Pancreas (tissue), 10 donors: ENCODE measurements at regions not wholly inside any gene's neighbourhood (a gene's known extent, or its start where the extent isn't known, plus 50 kb on each side); places are given as distances from the start of the nearest gene placed in this dataset.

Experiments used
- ATAC-seq, 4 donors: fragments of 200-7000 bp; cut with Tn5 transposase; one replicate each; pipeline versions ENCODE4 v1.8.0 to v1.9.1; 2020; ENCODE audit warnings: mild to moderate bottlenecking in 4 of 4, moderate library complexity in 4 of 4
- DNase-seq, 6 donors: peaks; one replicate each; pipeline ENCODE4 v3.0.0-alpha.2; 2020
- FAIRE-seq: peaks from 2 replicates; lab custom pipeline; 2012; peaks lifted over from hg19 to GRCh38; lab: Jason Lieb, UNC
- H3K27ac ChIP-seq, 4 donors: fragments of 200-600 bp; sonication (generic); 1 replicate in 3 of 4; 2 replicates in 1 of 4; pipeline versions ENCODE4 v1.5.0 to v1.8.0; 2020
- H3K27me3 ChIP-seq, 4 donors: fragments of 200-600 bp; one replicate each; pipeline ENCODE4 v1.8.0; 2021
- H3K36me3 ChIP-seq, 3 donors: fragments of 200-600 bp; sonication (generic) in 1 of 3; one replicate each; pipeline versions ENCODE4 v1.5.0 to v1.8.0; 2020 to 2021
- H3K4me1 ChIP-seq, 3 donors: fragments of 200-600 bp; one replicate each; pipeline ENCODE4 v1.8.0; 2021
- H3K4me3 ChIP-seq, 4 donors: fragments of 200-600 bp; sonication (generic) in 2 of 4; one replicate each; pipeline versions ENCODE4 v1.5.0 to v1.8.0; 2020 to 2021
- H3K9me3 ChIP-seq, 4 donors: fragments of 200-600 bp; one replicate each; pipeline ENCODE4 v1.8.0; 2021
- WGBS, 2 donors: extraction: QIAGEN DNeasy Blood & Tissue Kit; methylation state at CpG; one replicate each; pipeline ENCODE4 v1.1.7; 2013; 5-methylcytosine and 5-hydroxymethylcytosine counted together
- intact Hi-C, 3 donors: fragments of 100-400 bp; cut with DNase I; formaldehyde crosslinking; loops; one replicate each; pipeline versions ENCODE4 v1.11.1 to v1.14.2; 2022
- TF ChIP-seq, protein P1 (sequence below), 4 donors: fragments of 200-600 bp; sonication (generic) in 3 of 4; IDR thresholded peaks; one replicate each; pipeline versions ENCODE4 v1.5.0 to v1.8.0; 2021; ENCODE audit warnings: antibody characterized with exemption in 4 of 4
- donor health status: healthy with polysubstance abuse.
- donor health status: DM: no; HTN: no; CAD: no; lungs with moderate emphysema.
- donor health status: DM: no; HTN: no; CAD: no.
- donor health status: control.
- donor health status: control.
- donor health status: Bipolar disorder and iron deficiency.
- donor health status: DM: yes; HTN: yes; CAD: no.
- donor health status: DM: no; HTN: no; CAD: no.
- donor health status: DM: no; HTN: no; CAD: no.
- donor health status: DM: yes; HTN: yes; CAD: no.

DNA sequence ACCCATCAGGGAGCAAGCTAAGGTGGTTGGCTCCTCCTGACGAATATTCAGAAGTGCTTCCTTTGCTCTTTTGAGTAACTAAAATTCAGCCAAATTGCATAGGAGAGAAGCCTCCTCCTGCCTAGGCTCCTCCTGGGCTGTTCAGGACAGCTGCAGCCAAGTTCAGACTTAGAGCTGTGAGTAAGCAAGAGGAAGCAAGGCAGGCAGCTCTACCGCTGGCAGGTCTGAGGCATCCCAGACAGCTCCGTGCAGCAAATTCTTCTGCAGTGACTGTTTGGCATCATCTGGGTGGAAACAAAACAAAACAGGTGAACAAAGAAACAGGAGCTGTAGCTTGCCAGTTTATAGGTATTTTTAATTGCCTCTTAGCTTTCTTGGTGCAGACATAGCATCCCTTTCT, 421.0 kb downstream of the GADD45G start:
- FAIRE-seq (no peak), DNase-seq (no peak), ATAC-seq (peak in 2 of 4 donors; percentile 34 to 43)
- TF ChIP-seq, protein P1, sequence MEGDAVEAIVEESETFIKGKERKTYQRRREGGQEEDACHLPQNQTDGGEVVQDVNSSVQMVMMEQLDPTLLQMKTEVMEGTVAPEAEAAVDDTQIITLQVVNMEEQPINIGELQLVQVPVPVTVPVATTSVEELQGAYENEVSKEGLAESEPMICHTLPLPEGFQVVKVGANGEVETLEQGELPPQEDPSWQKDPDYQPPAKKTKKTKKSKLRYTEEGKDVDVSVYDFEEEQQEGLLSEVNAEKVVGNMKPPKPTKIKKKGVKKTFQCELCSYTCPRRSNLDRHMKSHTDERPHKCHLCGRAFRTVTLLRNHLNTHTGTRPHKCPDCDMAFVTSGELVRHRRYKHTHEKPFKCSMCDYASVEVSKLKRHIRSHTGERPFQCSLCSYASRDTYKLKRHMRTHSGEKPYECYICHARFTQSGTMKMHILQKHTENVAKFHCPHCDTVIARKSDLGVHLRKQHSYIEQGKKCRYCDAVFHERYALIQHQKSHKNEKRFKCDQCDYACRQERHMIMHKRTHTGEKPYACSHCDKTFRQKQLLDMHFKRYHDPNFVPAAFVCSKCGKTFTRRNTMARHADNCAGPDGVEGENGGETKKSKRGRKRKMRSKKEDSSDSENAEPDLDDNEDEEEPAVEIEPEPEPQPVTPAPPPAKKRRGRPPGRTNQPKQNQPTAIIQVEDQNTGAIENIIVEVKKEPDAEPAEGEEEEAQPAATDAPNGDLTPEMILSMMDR (IDR thresholded peaks at IDR 0.05) = no peak
- Histone ChIP-seq H3K27me3 (no peaks in the 10 kb centered on the region), H3K4me1 (no peaks in the 10 kb centered on the region), H3K4me3 (no peak overlapping the region), H3K27ac (no peak overlapping the region), H3K36me3 (no peaks in the 10 kb centered on the region), H3K9me3 (no peaks in the 10 kb centered on the region)
- 70 to 79% methylated on average over 3 of the region's 3 CpGs for WGBS, 2 donors
- intact Hi-C loops = no loop called here

DNA sequence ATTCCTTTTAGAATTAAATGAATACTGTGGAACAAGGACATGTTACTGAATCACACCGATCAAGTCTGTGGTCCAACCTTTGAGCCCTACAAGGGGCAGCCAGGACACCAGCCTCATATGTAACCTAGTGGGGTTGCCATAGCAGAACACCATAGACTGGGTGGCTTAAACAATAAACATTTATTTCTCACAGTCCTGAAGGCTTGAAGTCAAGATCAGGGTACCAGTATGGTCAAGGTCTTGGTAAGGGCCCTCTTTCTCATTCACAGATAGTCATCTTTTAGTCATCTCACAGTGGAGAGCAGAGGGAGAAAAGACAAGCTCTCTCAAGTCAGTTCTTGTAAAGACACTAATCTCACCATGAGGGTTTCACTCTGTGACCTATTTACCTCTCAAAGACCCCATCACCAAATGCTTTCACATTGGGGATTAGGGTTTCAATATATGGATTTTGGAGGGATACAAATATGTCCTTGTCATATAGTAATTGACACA, 422.5 kb downstream of the GADD45G start:
- Histone ChIP-seq H3K27ac (no peak overlapping the region), H3K27me3 (no peaks in the 10 kb centered on the region), H3K4me1 (no peaks in the 10 kb centered on the region), H3K4me3 (no peak overlapping the region), H3K36me3 (no peaks in the 10 kb centered on the region), H3K9me3 (no peaks in the 10 kb centered on the region)
- FAIRE-seq = no peak
- TF ChIP-seq, protein P1 (IDR thresholded peaks at IDR 0.05) = no peak
- 92 to 93% methylated on average over 1 of the region's 1 CpG for WGBS, 2 donors
- DNase-seq = no peak
- no peak for ATAC-seq
- intact Hi-C loops = no loop called here

DNA sequence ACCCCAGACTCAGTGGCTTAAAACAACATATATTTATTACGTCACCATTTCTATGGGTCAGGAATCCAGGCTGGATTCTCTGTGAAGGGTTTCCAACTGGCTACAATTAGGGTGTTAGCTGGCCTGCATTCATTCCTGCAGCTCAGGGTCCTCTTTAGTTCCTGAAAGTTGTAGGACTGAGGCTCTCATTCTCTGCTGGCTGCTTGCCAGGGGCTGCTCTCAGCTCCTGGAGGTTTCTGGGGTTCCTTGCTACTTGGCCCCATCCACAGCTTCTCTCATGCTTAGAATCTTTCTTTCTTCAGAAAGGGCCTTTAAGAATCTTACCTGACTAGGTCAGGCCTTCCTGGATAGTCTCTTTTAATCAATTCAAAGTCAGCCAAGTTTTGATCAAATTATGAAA, 424.6 kb downstream of the GADD45G start:
- FAIRE-seq = no peak
- H3K27ac ChIP-seq = no peak overlapping the region
- H3K4me3 ChIP-seq = no peak overlapping the region
- no peak for DNase-seq
- H3K36me3 ChIP-seq = no peaks in the 10 kb centered on the region
- WGBS, 2 donors = 58% methylated on average over 1 of the region's 1 CpG
- no peaks in the 10 kb centered on the region for H3K9me3 ChIP-seq
- H3K4me1 ChIP-seq = no peaks in the 10 kb centered on the region
- no peak for ATAC-seq
- intact Hi-C loops = no loop called here
- TF ChIP-seq, protein P1 (IDR thresholded peaks at IDR 0.05) = no peak
- H3K27me3 ChIP-seq = no peaks in the 10 kb centered on the region

DNA sequence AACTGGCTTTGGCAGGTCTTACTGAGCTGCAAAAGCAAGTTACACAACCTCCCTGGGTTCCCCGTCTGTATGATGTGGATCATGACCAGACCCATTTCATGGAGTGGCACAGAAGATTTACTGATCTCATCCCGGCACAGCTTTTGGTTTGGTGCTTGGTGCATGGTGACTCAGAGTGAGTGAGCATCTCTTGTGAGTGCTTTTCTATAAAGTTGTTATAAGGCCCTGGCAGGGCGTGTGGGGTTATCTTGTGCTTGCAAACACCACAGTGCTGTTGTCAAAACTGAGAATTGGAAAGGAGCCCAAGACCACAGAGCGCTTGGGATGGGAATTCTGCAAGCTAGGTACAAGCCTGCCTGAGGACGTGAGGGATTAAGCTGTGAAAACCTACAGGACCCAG, 425.2 kb downstream of the GADD45G start:
- no peaks in the 10 kb centered on the region for H3K9me3 ChIP-seq
- no peaks in the 10 kb centered on the region for H3K36me3 ChIP-seq
- FAIRE-seq = no peak
- H3K4me1 ChIP-seq = no peaks in the 10 kb centered on the region
- WGBS, 2 donors = 87 to 88% methylated on average over 5 of the region's 5 CpGs
- H3K27me3 ChIP-seq = no peaks in the 10 kb centered on the region
- DNase-seq = no peak
- TF ChIP-seq, protein P1 (IDR thresholded peaks at IDR 0.05) = no peak
- no peak for ATAC-seq
- H3K4me3 ChIP-seq = no peak overlapping the region
- intact Hi-C loops = loop anchor here in 1 of 3 donors (10.0 kb wide), 1 partner anchor 65 kb away; no protein-coding TSS in a partner anchor
- no peak overlapping the region for H3K27ac ChIP-seq

DNA sequence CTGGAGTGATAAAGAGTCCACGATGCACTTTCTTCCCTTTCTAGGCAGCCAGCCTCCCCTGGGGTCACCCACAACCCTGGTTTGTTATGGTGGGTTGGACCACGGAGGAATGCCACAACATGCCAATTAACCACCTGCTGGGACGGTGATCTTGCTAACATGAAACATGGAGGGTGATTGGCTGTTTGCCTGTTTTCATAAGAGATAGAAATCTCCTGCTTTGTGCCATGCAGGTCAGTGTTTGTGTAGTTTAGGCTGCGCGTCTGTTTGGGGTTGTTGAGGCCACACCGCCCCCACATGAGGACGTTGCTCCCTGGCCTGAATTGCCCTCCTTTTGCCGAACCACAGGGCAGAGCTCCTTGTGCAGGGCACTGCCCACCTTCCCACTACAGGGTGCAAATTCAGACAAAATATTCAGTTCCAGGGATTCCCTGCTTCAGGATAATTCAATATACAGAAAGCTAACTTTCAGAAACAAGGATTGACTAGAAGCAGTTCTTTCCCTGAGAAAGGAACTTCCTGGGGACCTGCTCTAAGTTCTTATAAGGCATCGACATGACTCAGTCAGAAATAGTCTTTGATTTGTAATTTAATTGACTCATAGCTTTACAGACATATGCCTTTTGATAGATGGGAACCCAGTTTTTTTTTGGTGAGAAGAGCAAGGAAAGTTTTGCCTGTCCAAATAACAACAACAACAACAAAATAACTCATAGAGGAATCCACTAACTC, 427.6 kb downstream of the GADD45G start:
- Histone ChIP-seq H3K4me3 (no peak overlapping the region), H3K27me3 (no peaks in the 10 kb centered on the region), H3K36me3 (no peaks in the 10 kb centered on the region), H3K9me3 (no peaks in the 10 kb centered on the region), H3K27ac (no peak overlapping the region), H3K4me1 (no peaks in the 10 kb centered on the region)
- ATAC-seq (no peak), FAIRE-seq (no peak), DNase-seq (no peak)
- 58 to 61% methylated on average over 9 of the region's 9 CpGs for WGBS, 2 donors
- TF ChIP-seq, protein P1 (IDR thresholded peaks at IDR 0.05) = no peak
- intact Hi-C loops = loop anchor here in 1 of 3 donors (10.0 kb wide), 1 partner anchor 62 kb away; no protein-coding TSS in a partner anchor
